AG09319 (cell line): ENCODE measurements at regions not wholly inside any gene's neighbourhood (a gene's known extent, or its start where the extent isn't known, plus 50 kb on each side); places are given as distances from the start of the nearest gene placed in this dataset.

ENCODE experiments used
- DNase-seq: peaks from one replicate; pipeline ENCODE4 v3.0.0-alpha.2; 2010; ENCODE audit warnings: low read depth; ENCODE audit errors: extremely low read depth
- TF ChIP-seq, protein P1 (sequence below): IDR thresholded peaks from 2 replicates; pipeline ENCODE4 v1.5.1; 2011; ENCODE audit warnings: low read depth, mild to moderate bottlenecking, inconsistent platforms, low read length, moderate library complexity

DNA sequence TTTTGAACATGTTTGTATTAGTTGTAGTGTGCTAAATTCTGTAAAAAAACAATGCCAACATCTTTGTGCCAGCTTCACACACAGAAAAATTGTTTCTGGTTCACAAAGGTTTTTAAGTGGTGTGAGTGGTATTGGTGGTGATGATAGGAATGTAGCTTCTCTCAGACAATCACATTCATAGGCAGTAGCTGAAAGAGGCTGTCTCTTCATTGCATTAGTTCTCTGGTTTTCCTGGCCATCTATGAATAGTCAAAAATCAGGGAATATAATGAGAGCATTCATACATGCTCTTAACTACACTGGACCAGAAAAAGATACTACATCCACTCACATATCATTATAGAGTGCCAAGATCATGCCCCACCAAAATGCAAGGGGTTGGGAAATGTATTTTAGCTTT is 433.5 kb downstream of the FLRT2 start:
- TF ChIP-seq, protein P1, sequence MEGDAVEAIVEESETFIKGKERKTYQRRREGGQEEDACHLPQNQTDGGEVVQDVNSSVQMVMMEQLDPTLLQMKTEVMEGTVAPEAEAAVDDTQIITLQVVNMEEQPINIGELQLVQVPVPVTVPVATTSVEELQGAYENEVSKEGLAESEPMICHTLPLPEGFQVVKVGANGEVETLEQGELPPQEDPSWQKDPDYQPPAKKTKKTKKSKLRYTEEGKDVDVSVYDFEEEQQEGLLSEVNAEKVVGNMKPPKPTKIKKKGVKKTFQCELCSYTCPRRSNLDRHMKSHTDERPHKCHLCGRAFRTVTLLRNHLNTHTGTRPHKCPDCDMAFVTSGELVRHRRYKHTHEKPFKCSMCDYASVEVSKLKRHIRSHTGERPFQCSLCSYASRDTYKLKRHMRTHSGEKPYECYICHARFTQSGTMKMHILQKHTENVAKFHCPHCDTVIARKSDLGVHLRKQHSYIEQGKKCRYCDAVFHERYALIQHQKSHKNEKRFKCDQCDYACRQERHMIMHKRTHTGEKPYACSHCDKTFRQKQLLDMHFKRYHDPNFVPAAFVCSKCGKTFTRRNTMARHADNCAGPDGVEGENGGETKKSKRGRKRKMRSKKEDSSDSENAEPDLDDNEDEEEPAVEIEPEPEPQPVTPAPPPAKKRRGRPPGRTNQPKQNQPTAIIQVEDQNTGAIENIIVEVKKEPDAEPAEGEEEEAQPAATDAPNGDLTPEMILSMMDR = no peak
- DNase-seq = no peak

DNA sequence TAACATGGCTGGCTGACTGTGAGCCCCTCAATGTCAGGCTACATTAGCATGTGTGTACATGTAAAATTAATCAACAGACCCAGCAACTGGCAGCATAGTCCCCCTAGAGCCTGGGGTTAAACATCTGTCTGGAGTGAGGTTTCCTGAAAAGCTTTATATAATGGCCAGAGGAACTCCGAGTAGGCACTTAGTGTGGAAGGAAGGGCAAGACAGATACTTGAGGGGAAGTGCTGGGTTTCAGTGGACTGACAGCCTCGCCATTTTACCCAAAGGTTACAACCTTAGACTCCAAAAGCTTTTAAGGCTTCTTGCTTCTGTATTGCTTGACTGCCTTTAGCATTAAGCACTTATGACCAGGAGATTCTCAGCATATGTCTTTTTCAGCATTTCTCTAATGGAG is 430.8 kb downstream of the FLRT2 start:
- DNase-seq = no peak
- TF ChIP-seq, protein P1 = no peak

DNA sequence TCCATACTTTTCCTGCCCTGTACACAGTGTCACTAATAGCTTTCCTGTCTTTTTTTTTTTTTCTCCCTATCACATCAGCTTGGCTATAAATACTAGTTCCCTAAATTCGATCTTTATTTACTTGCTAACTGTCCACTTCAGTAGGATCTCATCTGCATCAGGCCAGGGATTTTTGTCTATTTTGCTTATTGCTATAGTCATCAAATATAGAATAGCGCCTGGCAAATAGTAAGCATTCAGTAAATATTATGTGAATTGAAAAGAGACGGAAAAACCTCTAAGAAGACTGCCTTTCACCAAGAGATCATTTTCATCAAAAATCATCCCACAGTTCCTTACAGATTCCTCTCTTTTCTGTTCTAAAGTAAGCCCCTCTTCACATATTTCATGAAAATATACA is 429.1 kb downstream of the FLRT2 start:
- TF ChIP-seq, protein P1 = no peak
- no peak for DNase-seq

DNA sequence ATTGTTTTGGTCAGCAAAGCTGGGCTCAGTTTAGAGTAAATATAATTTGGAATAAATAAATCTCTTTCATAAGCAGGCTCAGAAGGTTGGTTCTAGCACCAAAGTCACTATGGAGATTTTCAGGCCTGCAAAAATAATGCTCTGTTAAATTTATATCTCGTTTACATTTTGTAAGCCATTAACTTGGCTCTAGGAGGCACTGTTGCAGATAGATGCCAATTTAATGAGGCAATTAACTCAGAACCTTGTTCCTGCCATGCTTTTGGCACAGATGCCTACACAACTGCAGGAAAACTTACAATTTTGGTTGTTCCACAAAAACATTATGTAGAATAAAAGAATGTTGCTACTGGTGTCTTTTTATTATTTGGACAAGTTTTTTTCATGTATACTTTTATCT is 428.1 kb downstream of the FLRT2 start:
- DNase-seq = no peak
- TF ChIP-seq, protein P1 = no peak

DNA sequence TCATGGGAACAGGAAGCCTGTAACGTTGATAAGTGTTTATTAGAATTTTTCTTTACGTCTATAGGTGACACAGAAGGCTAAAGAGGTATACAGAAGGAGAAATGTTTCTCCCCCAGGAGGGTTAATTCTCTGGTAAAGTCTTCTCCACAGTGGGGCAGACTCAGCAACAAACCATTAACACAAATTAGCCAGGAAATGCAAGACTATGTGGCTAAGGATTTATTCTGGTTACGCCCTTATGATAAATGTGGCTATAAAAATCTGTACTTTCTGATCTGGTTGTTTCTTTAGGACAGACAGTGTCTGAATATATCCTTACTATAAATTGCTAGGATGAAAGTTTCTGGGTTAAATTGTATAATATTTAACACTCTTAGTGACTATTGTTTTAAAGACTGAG is 423.3 kb downstream of the FLRT2 start:
- TF ChIP-seq, protein P1 = no peak
- DNase-seq = no peak

DNA sequence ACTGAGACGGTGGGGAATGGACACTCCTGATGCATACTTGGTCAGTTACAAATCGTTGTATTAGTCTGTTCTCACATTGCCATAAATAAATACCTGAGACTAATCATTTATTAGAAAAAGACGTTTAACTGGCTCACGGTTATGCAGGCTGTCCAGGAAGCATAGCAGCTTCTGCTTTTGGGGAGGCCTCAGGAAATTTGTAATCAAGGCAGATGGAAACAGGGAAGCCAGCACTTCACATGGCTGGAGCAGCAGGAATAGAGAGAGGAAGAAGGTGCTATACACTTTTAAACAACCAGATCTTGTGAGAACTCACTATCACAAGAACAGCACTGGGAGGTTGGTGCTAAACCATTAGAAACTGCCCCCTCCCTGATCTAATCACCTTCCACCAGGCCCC is 418.2 kb downstream of the FLRT2 start:
- TF ChIP-seq, protein P1 = no peak
- DNase-seq = no peak

DNA sequence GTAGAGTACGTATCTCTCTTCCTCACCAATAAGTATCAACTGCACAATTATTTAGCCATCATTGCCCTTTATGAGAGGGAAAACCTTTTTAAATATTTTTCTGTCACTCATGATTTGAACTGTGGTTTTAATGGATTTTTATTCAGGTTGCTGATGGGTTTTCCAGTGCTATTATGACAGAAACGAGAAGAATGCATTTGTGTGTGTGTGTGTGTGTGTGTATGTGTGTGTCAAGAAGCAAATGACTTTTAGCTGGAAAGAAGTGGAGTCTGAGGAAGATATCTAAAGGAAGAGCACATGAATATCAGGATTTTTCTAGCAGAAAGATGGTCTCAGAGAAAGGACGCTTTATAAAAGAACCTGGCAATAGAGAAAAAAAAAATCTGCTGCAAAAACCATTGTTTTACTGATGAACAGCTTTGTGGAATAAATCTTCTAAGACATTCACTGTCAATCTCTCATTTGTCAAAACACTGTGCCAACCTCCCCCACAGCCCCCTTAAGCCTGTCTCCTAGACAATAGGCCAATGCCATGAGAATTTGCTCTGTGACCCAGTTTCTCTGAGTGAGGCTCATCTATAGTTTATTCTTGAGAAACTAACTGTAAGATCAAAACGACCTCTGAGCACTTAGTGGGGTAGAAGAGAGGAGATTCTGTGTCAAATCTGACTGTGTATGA is 417.7 kb downstream of the FLRT2 start:
- TF ChIP-seq, protein P1 = no peak
- DNase-seq = no peak
